HepG2 (cell line): ENCODE measurements at regions not wholly inside any gene's neighbourhood (a gene's known extent, or its start where the extent isn't known, plus 50 kb on each side); places are given as distances from the start of the nearest gene placed in this dataset.

ENCODE experiments used
- ATAC-seq: fragments of 200-7000 bp; cut with Tn5 transposase; 3 replicates; pipeline ENCODE4 v1.9.1; 2020; ENCODE audit warnings: mild to moderate bottlenecking, moderate library complexity
- BruUV-seq: library from RNA; stranded (reverse); fragments of 400-500 nt; replicated peaks from 2 replicates; lab custom pipeline; 2021; lab: Mats Ljungman, UMichigan
- CTCF ChIA-PET: fragments of 300-600 bp; formaldehyde crosslinking; extraction: SDS; loops from one replicate; lab custom pipeline; 2021; ENCODE audit warnings: low total read pairs, inconsistent platforms, low intra/inter-chr PET ratio; lab: Yijun Ruan, JAX
- POLR2A ChIA-PET: fragments of 350-600 bp; sonication (Branson Sonifier 250); formaldehyde crosslinking; loops from one replicate; lab custom pipeline; 2020; ENCODE audit warnings: antibody characterized with exemption, inconsistent platforms; lab: Yijun Ruan, JAX
- DNase-seq: peaks from one replicate; pipeline ENCODE4 v3.0.0-alpha.2; 2015; ENCODE audit warnings: low spot score
- FAIRE-seq: peaks from 3 replicates; lab custom pipeline; 2011; peaks lifted over from hg19 to GRCh38; lab: Jason Lieb, UNC
- H2AFZ ChIP-seq: one replicate; pipeline ENCODE4 v1.6.1; 2011; ENCODE audit warnings: low read length, inconsistent platforms
- H3K27ac ChIP-seq: fragments of 300-600 bp; 3 replicates; pipeline ENCODE4 v1.8.0; 2011; ENCODE audit warnings: mixed run types, mild to moderate bottlenecking, mixed read lengths, low read length, inconsistent platforms; ENCODE audit not compliant: insufficient read depth; ENCODE audit errors: extremely low read length
- H3K27me3 ChIP-seq, 2 experiments: fragments of 200-600 bp in 1 of 2; 2 replicates in 1 of 2; 3 replicates in 1 of 2; pipeline versions ENCODE4 v1.6.0 to v1.8.0; 2011; ENCODE audit warnings: low read length in 2 of 2, mild to moderate bottlenecking in 2 of 2, moderate library complexity in 2 of 2, inconsistent platforms in 1 of 2; ENCODE audit not compliant: insufficient read depth in 2 of 2, control insufficient read depth in 1 of 2
- H3K36me3 ChIP-seq, 2 experiments: fragments of 200-600 bp in 1 of 2; replicated peaks in 1 of 2; 2 replicates in 1 of 2; 3 replicates in 1 of 2; pipeline versions ENCODE4 v1.5.1 to v1.8.0; 2011; ENCODE audit warnings: low read length in 2 of 2, inconsistent platforms in 1 of 2; ENCODE audit not compliant: insufficient read depth in 2 of 2, control insufficient read depth in 1 of 2
- H3K4me1 ChIP-seq: 2 replicates; pipeline ENCODE4 v1.5.1; 2012; ENCODE audit warnings: low read length, inconsistent platforms; ENCODE audit not compliant: insufficient read depth
- H3K4me2 ChIP-seq: 2 replicates; pipeline ENCODE4 v1.6.0; 2011; ENCODE audit warnings: low read depth, low read length, inconsistent platforms
- H3K4me3 ChIP-seq, 3 experiments: fragments of 200-600 bp in 1 of 3; sonication (generic), shearing (Covaris generic) in 1 of 3; replicated peaks in 1 of 3; 2 replicates each; pipeline ENCODE4 v1.5.1; 2011 to 2016; ENCODE audit warnings: low read length in 3 of 3, inconsistent platforms in 2 of 3, low read depth in 2 of 3, mild to moderate bottlenecking in 2 of 3, control low read depth in 1 of 3, mixed read lengths in 1 of 3; ENCODE audit not compliant: insufficient read depth in 1 of 3
- H3K79me2 ChIP-seq: one replicate; pipeline ENCODE4 v1.6.1; 2011; ENCODE audit warnings: low read length, inconsistent platforms; ENCODE audit not compliant: insufficient read depth
- H3K9ac ChIP-seq: 2 replicates; pipeline ENCODE4 v1.6.0; 2011; ENCODE audit warnings: mild to moderate bottlenecking, low read depth, low read length, inconsistent platforms; ENCODE audit not compliant: insufficient read depth
- H3K9me3 ChIP-seq: 2 replicates; pipeline ENCODE4 v1.5.1; 2012; ENCODE audit warnings: mild to moderate bottlenecking, low read length
- H4K20me1 ChIP-seq: 2 replicates; pipeline ENCODE4 v1.6.0; 2011; ENCODE audit warnings: inconsistent platforms, mild to moderate bottlenecking, low read length, moderate library complexity; ENCODE audit not compliant: insufficient read depth
- BCL3 ChIP-seq: sonication (generic); formaldehyde crosslinking; IDR thresholded peaks from 2 replicates; pipeline ENCODE4 v1.5.1; 2020; ENCODE audit warnings: mild to moderate bottlenecking, missing genetic modification reagents, moderate library complexity
- CREB3 ChIP-seq: sonication (generic); formaldehyde crosslinking; IDR thresholded peaks from 2 replicates; pipeline ENCODE4 v1.5.0; 2020; ENCODE audit warnings: missing genetic modification reagents
- FOSL2 ChIP-seq: sonication (generic); formaldehyde crosslinking; IDR thresholded peaks from 2 replicates; pipeline ENCODE4 v1.4.0; 2020; ENCODE audit warnings: missing genetic modification reagents
- IKZF4 ChIP-seq: sonication (generic); formaldehyde crosslinking; IDR thresholded peaks from 2 replicates; pipeline ENCODE4 v1.5.1; 2020; ENCODE audit warnings: borderline replicate concordance, mild to moderate bottlenecking, low read depth, missing genetic modification reagents; ENCODE audit errors: not compliant biosample characterization
- KMT2A ChIP-seq: sonication (generic); formaldehyde crosslinking; IDR thresholded peaks from 2 replicates; pipeline ENCODE4 v1.4.0; 2020; ENCODE audit warnings: missing genetic modification reagents
- MTA1 ChIP-seq: sonication (generic); formaldehyde crosslinking; IDR thresholded peaks from 2 replicates; pipeline ENCODE4 v1.4.0; 2020; ENCODE audit warnings: missing genetic modification reagents, mild to moderate bottlenecking, borderline replicate concordance
- RFX1 ChIP-seq: fragments of 450-650 bp; IDR thresholded peaks from 2 replicates; pipeline ENCODE4 v1.6.1; 2017
- SP5 ChIP-seq: IDR thresholded peaks from 2 replicates; pipeline ENCODE4 v1.6.1; 2016; ENCODE audit warnings: low read depth, borderline replicate concordance
- ZNF672 ChIP-seq: sonication (generic); formaldehyde crosslinking; IDR thresholded peaks from 2 replicates; pipeline ENCODE4 v1.8.1; 2022; ENCODE audit warnings: missing genetic modification reagents
- WGBS: methylation state at CpG from one replicate; pipeline ENCODE4 v1.1.6; 2017; ENCODE audit warnings: low lambda C conversion rate; 5-methylcytosine and 5-hydroxymethylcytosine counted together
- in situ Hi-C: cut with HindIII; loops from 2 replicates; pipeline ENCODE4 v1.10.0; 2017; ENCODE audit warnings: low pct_unique_long_range_greater_than_20kb; ENCODE audit not compliant: extremely low pct_ligation_motif_present
- intact Hi-C: fragments of 100-400 bp; cut with micrococcal nuclease; formaldehyde crosslinking; loops from one replicate; pipeline ENCODE4 v1.10.0; 2022; ENCODE audit not compliant: unreplicated experiment
- TF ChIP-seq, protein P1 (sequence below): sonication (generic); formaldehyde crosslinking; IDR thresholded peaks from 2 replicates; pipeline ENCODE4 v1.4.0; 2020; ENCODE audit warnings: missing genetic modification reagents

- no peaks in the 10 kb centered on the region for H3K4me1 ChIP-seq
- TF ChIP-seq RFX1 (no peak), FOSL2 (0 out of 2 replicates have a peak, but pooled peaks have one; percentile 14), CREB3 (no peak)
- intact Hi-C loops: no loop called here
- no peak overlapping the region for H3K4me2 ChIP-seq
- H4K20me1 ChIP-seq: no peaks in the 10 kb centered on the region
- ATAC-seq (no peak), DNase-seq (no peak), FAIRE-seq (no peak)
- WGBS: 2% methylated on average over 9 of the region's 9 CpGs
- BruUV-seq: no TSS peak
- H3K4me3 ChIP-seq: no peak overlapping the region
- no peak overlapping the region for H3K27ac ChIP-seq
- H3K36me3 ChIP-seq: no peaks in the 10 kb centered on the region
- no peak overlapping the region for H3K9ac ChIP-seq
- POLR2A ChIA-PET: no interaction called here
- CTCF ChIA-PET: no interaction called here
- H3K79me2 ChIP-seq: no peaks in the 10 kb centered on the region
- H3K27me3 ChIP-seq: peaks cover 0 to 5% of the 10 kb centered on the region in 2 experiments; a peak in 1 of 5 replicates
- no peak overlapping the region for H2AFZ ChIP-seq
- in situ Hi-C loops: no loop called here
- H3K9me3 ChIP-seq: no peaks in the 10 kb centered on the region
Observed at GRCh38 chr9:79362100-79363081, 209.4 kb upstream of the TLE4 start.

DNA sequence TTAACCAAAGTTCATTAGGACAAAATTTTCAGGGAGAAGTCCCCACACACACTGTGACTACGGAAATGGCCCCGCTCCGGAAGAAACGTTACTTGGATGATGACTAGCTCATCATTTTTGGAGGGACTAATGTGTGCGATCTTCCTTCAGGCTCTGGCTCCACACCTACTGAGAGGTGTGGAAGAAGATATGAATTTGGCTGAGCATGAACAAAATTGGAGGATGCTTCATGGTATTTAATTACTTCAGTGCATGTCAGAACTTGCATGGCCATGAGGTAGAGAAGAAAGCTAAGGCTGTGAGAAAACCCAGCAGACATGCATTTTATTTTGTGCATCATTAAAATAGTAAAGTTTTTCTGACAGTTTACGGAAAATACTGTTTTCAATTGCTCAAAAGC is 202.1 kb upstream of the TLE4 start:
- Histone ChIP-seq H3K4me1 (no peaks in the 10 kb centered on the region), H3K4me2 (no peak overlapping the region), H3K79me2 (no peaks in the 10 kb centered on the region), H3K27me3 (no peaks in the 10 kb centered on the region), H2AFZ (no peak overlapping the region), H3K27ac (no peak overlapping the region), H3K4me3 (no peak overlapping the region), H3K9me3 (no peaks in the 10 kb centered on the region), H3K9ac (no peak overlapping the region), H4K20me1 (no peaks in the 10 kb centered on the region), H3K36me3 (no peaks in the 10 kb centered on the region)
- intact Hi-C loops: no loop called here
- TF ChIP-seq SP5 (CRISPR knock-in tag) (no peak), ZNF672 (CRISPR knock-in tag) (no peak), KMT2A (CRISPR knock-in tag) (no peak), BCL3 (CRISPR knock-in tag) (no peak), IKZF4 (CRISPR knock-in tag) (no peak), MTA1 (CRISPR knock-in tag) (no peak)
- TF ChIP-seq, protein P1, sequence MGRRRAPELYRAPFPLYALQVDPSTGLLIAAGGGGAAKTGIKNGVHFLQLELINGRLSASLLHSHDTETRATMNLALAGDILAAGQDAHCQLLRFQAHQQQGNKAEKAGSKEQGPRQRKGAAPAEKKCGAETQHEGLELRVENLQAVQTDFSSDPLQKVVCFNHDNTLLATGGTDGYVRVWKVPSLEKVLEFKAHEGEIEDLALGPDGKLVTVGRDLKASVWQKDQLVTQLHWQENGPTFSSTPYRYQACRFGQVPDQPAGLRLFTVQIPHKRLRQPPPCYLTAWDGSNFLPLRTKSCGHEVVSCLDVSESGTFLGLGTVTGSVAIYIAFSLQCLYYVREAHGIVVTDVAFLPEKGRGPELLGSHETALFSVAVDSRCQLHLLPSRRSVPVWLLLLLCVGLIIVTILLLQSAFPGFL (CRISPR knock-in tag): no peak
- ATAC-seq: no peak
- FAIRE-seq: no peak
- ChIA-PET CTCF (no interaction called here), POLR2A (no interaction called here)
- in situ Hi-C loops: no loop called here
- no TSS peak for BruUV-seq
- 15% methylated on average over 6 of the region's 6 CpGs for WGBS
- DNase-seq: no peak
